PC-3 (cell line): ENCODE measurements at regions not wholly inside any gene's neighbourhood (a gene's known extent, or its start where the extent isn't known, plus 50 kb on each side); places are given as distances from the start of the nearest gene placed in this dataset.

Source experiments
- ATAC-seq: fragments of 200-7000 bp; cut with Tn5 transposase; 2 replicates; pipeline ENCODE4 v1.9.1; 2020; ENCODE audit warnings: mild to moderate bottlenecking, moderate library complexity
- BruUV-seq: library from RNA; stranded (reverse); fragments of 400-500 nt; replicated peaks from 2 replicates; lab custom pipeline; 2021; lab: Mats Ljungman, UMichigan
- CTCF ChIA-PET: fragments of 300-600 bp; sonication (Branson Sonifier 250); formaldehyde crosslinking; loops from one replicate; lab custom pipeline; 2022; ENCODE audit warnings: antibody characterized with exemption; lab: Charles Lee
- POLR2A ChIA-PET: fragments of 300-600 bp; sonication (Branson Sonifier 250); formaldehyde crosslinking; loops from one replicate; lab custom pipeline; 2022; ENCODE audit warnings: antibody characterized with exemption; ENCODE audit not compliant: unreplicated experiment; lab: Charles Lee
- DNase-seq: peaks from one replicate; pipeline ENCODE4 v3.0.0-alpha.2; 2015
- H2AFZ ChIP-seq: fragments of 300-600 bp; sonication (generic); 2 replicates; pipeline ENCODE4 v1.6.0; 2016; ENCODE audit warnings: antibody characterized with exemption, low read length
- H3F3A ChIP-seq: fragments of 300-600 bp; sonication (generic); one replicate; pipeline ENCODE4 v1.6.0; 2017; ENCODE audit warnings: antibody characterized with exemption, low read length, control low read depth, mild to moderate bottlenecking; ENCODE audit not compliant: unreplicated experiment
- H3K27ac ChIP-seq: fragments of 300-600 bp; sonication (generic); 2 replicates; pipeline ENCODE4 v1.5.1; 2016; ENCODE audit warnings: mild to moderate bottlenecking, low read length
- H3K27me3 ChIP-seq: fragments of 300-600 bp; sonication (generic); 2 replicates; pipeline ENCODE4 v1.6.1; 2016; ENCODE audit warnings: low read length, mixed read lengths
- H3K36me3 ChIP-seq: fragments of 300-600 bp; sonication (generic); 2 replicates; pipeline ENCODE4 v1.6.1; 2016; ENCODE audit warnings: low read depth, mixed run types, low read length, mixed read lengths
- H3K4me1 ChIP-seq: fragments of 300-600 bp; sonication (generic); 2 replicates; pipeline ENCODE4 v1.5.1; 2016; ENCODE audit warnings: low read length; ENCODE audit not compliant: insufficient read depth
- H3K4me2 ChIP-seq: fragments of 300-600 bp; sonication (generic); 2 replicates; pipeline ENCODE4 v1.6.0; 2016; ENCODE audit warnings: low read length
- H3K4me3 ChIP-seq: fragments of 300-600 bp; sonication (generic); 2 replicates; pipeline ENCODE4 v1.5.1; 2016; ENCODE audit warnings: mild to moderate bottlenecking, low read length, mixed read lengths
- H3K79me2 ChIP-seq: fragments of 300-600 bp; sonication (generic); 2 replicates; pipeline ENCODE4 v1.6.1; 2017; ENCODE audit warnings: low read length, mixed read lengths
- H3K9ac ChIP-seq: fragments of 300-600 bp; sonication (generic); 2 replicates; pipeline ENCODE4 v1.6.0; 2016; ENCODE audit warnings: mild to moderate bottlenecking, low read length
- H3K9me2 ChIP-seq: fragments of 300-600 bp; sonication (generic); replicated peaks from 2 replicates; pipeline ENCODE4 v1.6.1; 2016; ENCODE audit warnings: mixed run types, low read length, mixed read lengths
- H3K9me3 ChIP-seq: fragments of 300-600 bp; sonication (generic); 2 replicates; pipeline ENCODE4 v1.6.1; 2016; ENCODE audit warnings: low read length, mixed read lengths
- H4K20me1 ChIP-seq: fragments of 300-600 bp; sonication (generic); 2 replicates; pipeline ENCODE4 v1.6.1; 2016; ENCODE audit warnings: low read length, mixed read lengths
- CTCF ChIP-seq: fragments of 300-600 bp; sonication (generic); conservative IDR thresholded peaks from 2 replicates; pipeline ENCODE4 v1.5.1; 2017; ENCODE audit warnings: antibody characterized with exemption, low read depth, mild to moderate bottlenecking, low read length
- EZH2 ChIP-seq: fragments of 300-600 bp; sonication (generic); IDR thresholded peaks from one replicate; pipeline ENCODE4 v1.6.1; 2017; ENCODE audit warnings: antibody characterized with exemption, mild to moderate bottlenecking, low read length; ENCODE audit not compliant: unreplicated experiment
- EZH2phosphoT487 ChIP-seq: fragments of 300-600 bp; sonication (generic); IDR thresholded peaks from 2 replicates; pipeline ENCODE4 v1.6.1; 2018; ENCODE audit warnings: mild to moderate bottlenecking, antibody characterized with exemption, low read length, borderline replicate concordance
- intact Hi-C: fragments of 100-400 bp; cut with micrococcal nuclease; formaldehyde crosslinking; loops from 2 replicates; pipeline ENCODE4 v1.9.0; 2023

DNA sequence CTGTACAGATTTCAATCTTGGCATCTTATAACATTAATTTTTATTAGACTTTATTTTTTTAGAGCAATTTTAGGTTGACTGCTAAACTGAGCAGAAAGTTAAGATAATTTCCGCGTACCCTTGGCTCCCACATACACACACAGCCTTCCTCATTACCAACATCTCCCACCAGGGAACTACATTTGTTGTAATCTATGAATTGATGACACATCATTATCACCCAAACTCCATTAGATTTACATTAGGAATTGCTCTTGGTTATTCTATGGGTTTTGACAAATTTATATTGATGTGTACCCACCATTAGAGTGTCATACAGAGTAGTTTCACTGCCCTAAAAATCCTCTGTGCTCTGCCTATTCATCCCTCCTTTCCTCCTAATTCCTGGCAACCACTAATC is 56.4 kb upstream of the GRIK3 start:
- Histone ChIP-seq H3K9me3 (no peaks in the 10 kb centered on the region), H3K4me1 (0 out of 2 replicates have a peak, but pooled peaks cover 2% of the 10 kb centered on the region), H4K20me1 (no peaks in the 10 kb centered on the region), H3K9me2 (no peaks in the 10 kb centered on the region), H3K36me3 (no peaks in the 10 kb centered on the region), H3K27ac (no peak overlapping the region), H3K4me2 (no peak overlapping the region), H3K27me3 (peaks cover 8% of the 10 kb centered on the region; the same call in 1 of the 2 replicates), H3K79me2 (no peaks in the 10 kb centered on the region), H3K4me3 (no peak overlapping the region), H3F3A (no peaks in the 10 kb centered on the region), H3K9ac (no peak overlapping the region), H2AFZ (no peak overlapping the region)
- no peak for ATAC-seq
- intact Hi-C loops = no loop called here
- DNase-seq = no peak
- ChIA-PET CTCF (no interaction called here), POLR2A (no interaction called here)
- BruUV-seq = no TSS peak
- no peak for TF ChIP-seq CTCF
- TF ChIP-seq EZH2 = no peak
- no peak for TF ChIP-seq EZH2phosphoT487

DNA sequence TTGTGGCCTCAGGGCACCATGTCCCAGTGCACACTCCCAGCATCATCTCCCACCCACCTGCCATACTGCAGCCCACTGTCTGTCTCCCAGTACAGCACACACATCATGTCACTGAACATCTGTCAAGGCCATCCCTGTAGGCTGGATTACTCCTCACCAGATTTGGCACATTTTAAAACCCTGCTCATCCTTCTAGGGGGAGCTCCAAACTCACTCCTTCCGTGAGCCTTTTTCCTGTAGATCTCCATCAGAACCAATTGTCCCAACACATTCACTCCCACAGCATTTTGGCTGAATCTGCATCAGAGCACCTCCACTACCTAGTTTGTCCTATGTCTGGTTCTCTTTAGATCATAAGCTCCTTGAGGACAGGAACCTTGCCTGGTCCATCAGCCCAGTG is 58.6 kb upstream of the GRIK3 start:
- no peaks in the 10 kb centered on the region for H3K9me3 ChIP-seq
- no peaks in the 10 kb centered on the region for H4K20me1 ChIP-seq
- ChIA-PET CTCF (no interaction called here), POLR2A (no interaction called here)
- no peak overlapping the region for H2AFZ ChIP-seq
- no peak for TF ChIP-seq EZH2
- TF ChIP-seq CTCF = no peak
- TF ChIP-seq EZH2phosphoT487 = no peak
- no peak overlapping the region for H3K9ac ChIP-seq
- intact Hi-C loops = no loop called here
- H3F3A ChIP-seq = no peaks in the 10 kb centered on the region
- no peak for ATAC-seq
- H3K27me3 ChIP-seq = peaks cover 8% of the 10 kb centered on the region; the same call in 1 of the 2 replicates
- no TSS peak for BruUV-seq
- H3K4me1 ChIP-seq = 0 out of 2 replicates have a peak, but pooled peaks cover 4% of the 10 kb centered on the region
- H3K4me3 ChIP-seq = no peak overlapping the region
- H3K79me2 ChIP-seq = no peaks in the 10 kb centered on the region
- H3K36me3 ChIP-seq = no peaks in the 10 kb centered on the region
- no peak for DNase-seq
- no peaks in the 10 kb centered on the region for H3K9me2 ChIP-seq
- H3K27ac ChIP-seq = no peak overlapping the region
- H3K4me2 ChIP-seq = no peak overlapping the region

GRCh38 chr1:37094302-37094701 is 60.0 kb upstream of the GRIK3 start:
- peaks cover 3% of the 10 kb centered on the region; the same call in 1 of the 2 replicates for H3K27me3 ChIP-seq

More at GRCh38 chr1:37094302-37094701, 60.0 kb upstream of the GRIK3 start:
- Histone ChIP-seq H3F3A (no peaks in the 10 kb centered on the region), H3K27ac (no peak overlapping the region), H3K9me3 (no peaks in the 10 kb centered on the region), H3K9me2 (no peaks in the 10 kb centered on the region), H3K4me2 (no peak overlapping the region), H3K4me3 (no peak overlapping the region), H3K9ac (no peak overlapping the region), H3K79me2 (no peaks in the 10 kb centered on the region), H2AFZ (no peak overlapping the region), H3K4me1 (0 out of 2 replicates have a peak, but pooled peaks cover 4% of the 10 kb centered on the region), H4K20me1 (no peaks in the 10 kb centered on the region), H3K36me3 (no peaks in the 10 kb centered on the region)
- TF ChIP-seq EZH2phosphoT487 (no peak), CTCF (no peak), EZH2 (no peak)
- DNase-seq (no peak), ATAC-seq (no peak)
- CTCF ChIA-PET = no interaction called here
- intact Hi-C loops = no loop called here
- BruUV-seq = no TSS peak
- POLR2A ChIA-PET = interaction anchor here (0.6 kb wide), 1 partner anchor 24 kb away, joined by 4 read pairs; no protein-coding TSS in a partner anchor
